Endothelial cell of umbilical vein (primary cell): ENCODE measurements at regions not wholly inside any gene's neighbourhood (a gene's known extent, or its start where the extent isn't known, plus 50 kb on each side); places are given as distances from the start of the nearest gene placed in this dataset.

Experiments
- EZH2 ChIP-seq: IDR thresholded peaks from 2 replicates; pipeline ENCODE4 v1.6.1; 2012; ENCODE audit warnings: borderline replicate concordance, low read depth, mild to moderate bottlenecking, moderate library complexity, low read length, inconsistent platforms; ENCODE audit not compliant: severe bottlenecking
- JUN ChIP-seq: IDR thresholded peaks from 2 replicates; pipeline ENCODE4 v1.6.1; 2011; ENCODE audit warnings: borderline replicate concordance, low read depth; ENCODE audit not compliant: insufficient read length, insufficient read depth
- POLR2A ChIP-seq: IDR thresholded peaks from 2 replicates; pipeline ENCODE4 v1.6.1; 2012; ENCODE audit warnings: low read depth, mild to moderate bottlenecking, control low read depth, low read length
- POLR2AphosphoS5 ChIP-seq: IDR thresholded peaks from 2 replicates; pipeline ENCODE4 v1.6.1; 2012; ENCODE audit warnings: low read depth, mild to moderate bottlenecking, control low read depth, low read length, moderate library complexity; ENCODE audit not compliant: insufficient read depth
- TF ChIP-seq, protein P1 (sequence below), 2 donors: IDR thresholded peaks; 1 replicate in 1 of 2; 2 replicates in 1 of 2; pipeline ENCODE4 v1.5.1; 2011; ENCODE audit warnings: low read length in 2 of 2, mild to moderate bottlenecking in 2 of 2, moderate library complexity in 2 of 2, control low read depth in 1 of 2, inconsistent platforms in 1 of 2, low read depth in 1 of 2; ENCODE audit not compliant: insufficient read depth in 1 of 2; ENCODE audit errors: extremely low read depth in 1 of 2
- TF ChIP-seq, protein P2 (sequence below): IDR thresholded peaks from 2 replicates; pipeline ENCODE4 v1.6.1; 2011; ENCODE audit not compliant: insufficient read depth, insufficient read length

DNA sequence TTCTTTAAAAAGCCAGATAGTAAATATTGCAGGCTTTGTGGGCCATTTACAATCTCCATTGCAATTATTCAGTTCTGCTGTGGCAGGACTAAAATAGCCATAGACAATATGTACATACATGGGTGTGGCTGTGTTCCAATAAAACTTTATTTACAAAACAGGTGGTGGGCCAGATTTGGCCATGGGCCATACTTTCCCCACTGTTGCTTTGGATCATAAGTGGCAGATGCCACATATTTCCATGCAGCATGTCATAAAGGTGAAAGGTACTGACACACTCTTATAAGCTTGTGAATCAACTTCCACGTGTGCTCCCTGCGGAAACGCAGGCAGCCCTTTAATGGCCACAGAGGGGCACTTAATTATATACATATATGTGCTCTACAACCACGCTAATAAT is 244.4 kb upstream of the FOXN3 start:
- TF ChIP-seq POLR2A (no peak), POLR2AphosphoS5 (no peak), JUN (no peak), EZH2 (no peak)
- TF ChIP-seq, protein P1, sequence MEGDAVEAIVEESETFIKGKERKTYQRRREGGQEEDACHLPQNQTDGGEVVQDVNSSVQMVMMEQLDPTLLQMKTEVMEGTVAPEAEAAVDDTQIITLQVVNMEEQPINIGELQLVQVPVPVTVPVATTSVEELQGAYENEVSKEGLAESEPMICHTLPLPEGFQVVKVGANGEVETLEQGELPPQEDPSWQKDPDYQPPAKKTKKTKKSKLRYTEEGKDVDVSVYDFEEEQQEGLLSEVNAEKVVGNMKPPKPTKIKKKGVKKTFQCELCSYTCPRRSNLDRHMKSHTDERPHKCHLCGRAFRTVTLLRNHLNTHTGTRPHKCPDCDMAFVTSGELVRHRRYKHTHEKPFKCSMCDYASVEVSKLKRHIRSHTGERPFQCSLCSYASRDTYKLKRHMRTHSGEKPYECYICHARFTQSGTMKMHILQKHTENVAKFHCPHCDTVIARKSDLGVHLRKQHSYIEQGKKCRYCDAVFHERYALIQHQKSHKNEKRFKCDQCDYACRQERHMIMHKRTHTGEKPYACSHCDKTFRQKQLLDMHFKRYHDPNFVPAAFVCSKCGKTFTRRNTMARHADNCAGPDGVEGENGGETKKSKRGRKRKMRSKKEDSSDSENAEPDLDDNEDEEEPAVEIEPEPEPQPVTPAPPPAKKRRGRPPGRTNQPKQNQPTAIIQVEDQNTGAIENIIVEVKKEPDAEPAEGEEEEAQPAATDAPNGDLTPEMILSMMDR (IDR thresholded peaks at IDR 0.05; ENCODE audit: extremely low read depth in 1 of 2, insufficient read depth in 1 of 2, low read depth in 1 of 2, low read length in 2 of 2): no peak
- TF ChIP-seq, protein P2, sequence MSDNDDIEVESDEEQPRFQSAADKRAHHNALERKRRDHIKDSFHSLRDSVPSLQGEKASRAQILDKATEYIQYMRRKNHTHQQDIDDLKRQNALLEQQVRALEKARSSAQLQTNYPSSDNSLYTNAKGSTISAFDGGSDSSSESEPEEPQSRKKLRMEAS: no peak
